ENCODE measurements at regions not wholly inside any gene's neighbourhood (a gene's known extent, or its start where the extent isn't known, plus 50 kb on each side); places are given as distances from the start of the nearest gene placed in this dataset.

DNA sequence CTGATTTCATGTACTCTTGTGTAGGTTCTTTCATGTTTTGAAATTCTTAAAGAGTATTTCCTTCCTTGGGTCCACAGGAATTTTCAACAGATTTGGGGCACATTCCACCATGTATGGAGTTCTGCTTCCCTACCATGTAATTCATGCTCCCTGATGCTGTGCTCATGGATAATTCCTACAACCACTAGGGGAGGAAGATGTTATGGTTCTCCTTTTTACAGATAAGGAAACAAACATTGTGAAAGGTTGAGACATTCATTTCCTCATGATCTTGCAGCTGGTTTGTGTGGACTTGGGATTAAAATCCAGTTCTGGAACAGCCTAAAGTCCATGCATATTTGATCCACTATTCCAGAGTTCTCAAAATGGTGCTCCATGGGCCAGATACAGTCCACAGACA, 174.9 kb upstream of the FRMD4B start:
- Histone ChIP-seq H3K4me3 (no peak overlapping the region), H3K27ac (no peak overlapping the region), H3K36me3 (no peaks in the 10 kb centered on the region), H3K9me3 (no peaks in the 10 kb centered on the region), H3K27me3 (no peaks in the 10 kb centered on the region), H3K4me1 (peaks cover 0 to 7% (median 0%) of the 10 kb centered on the region in 4 donors)
- TF ChIP-seq, protein P1, sequence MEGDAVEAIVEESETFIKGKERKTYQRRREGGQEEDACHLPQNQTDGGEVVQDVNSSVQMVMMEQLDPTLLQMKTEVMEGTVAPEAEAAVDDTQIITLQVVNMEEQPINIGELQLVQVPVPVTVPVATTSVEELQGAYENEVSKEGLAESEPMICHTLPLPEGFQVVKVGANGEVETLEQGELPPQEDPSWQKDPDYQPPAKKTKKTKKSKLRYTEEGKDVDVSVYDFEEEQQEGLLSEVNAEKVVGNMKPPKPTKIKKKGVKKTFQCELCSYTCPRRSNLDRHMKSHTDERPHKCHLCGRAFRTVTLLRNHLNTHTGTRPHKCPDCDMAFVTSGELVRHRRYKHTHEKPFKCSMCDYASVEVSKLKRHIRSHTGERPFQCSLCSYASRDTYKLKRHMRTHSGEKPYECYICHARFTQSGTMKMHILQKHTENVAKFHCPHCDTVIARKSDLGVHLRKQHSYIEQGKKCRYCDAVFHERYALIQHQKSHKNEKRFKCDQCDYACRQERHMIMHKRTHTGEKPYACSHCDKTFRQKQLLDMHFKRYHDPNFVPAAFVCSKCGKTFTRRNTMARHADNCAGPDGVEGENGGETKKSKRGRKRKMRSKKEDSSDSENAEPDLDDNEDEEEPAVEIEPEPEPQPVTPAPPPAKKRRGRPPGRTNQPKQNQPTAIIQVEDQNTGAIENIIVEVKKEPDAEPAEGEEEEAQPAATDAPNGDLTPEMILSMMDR (IDR thresholded peaks at IDR 0.05): peak in 1 of 2 experiments; percentile 22
- intact Hi-C loops (cut with DNase I; ENCODE audit: low total_unique reads): no loop called here
- DNase-seq: no peak

DNA sequence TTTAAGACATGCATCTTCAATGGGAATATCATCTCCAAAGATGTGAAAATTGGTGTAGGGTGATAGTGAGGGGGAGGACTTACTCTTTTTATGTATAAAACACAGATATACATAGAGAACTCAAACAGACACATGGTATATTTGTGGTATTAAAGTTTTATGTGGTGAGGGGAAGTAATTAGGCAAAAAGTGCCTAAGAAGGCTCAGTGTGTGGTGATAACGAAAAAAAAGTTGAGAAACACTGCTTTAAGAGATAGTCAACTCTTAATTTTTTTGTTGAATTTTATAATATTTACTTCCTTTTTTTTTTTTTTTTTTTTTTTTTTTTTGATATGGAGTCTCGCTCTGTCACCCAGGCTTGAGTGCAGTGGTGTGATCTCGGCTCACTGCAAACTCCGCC, 174.2 kb upstream of the FRMD4B start:
- intact Hi-C loops (cut with DNase I; ENCODE audit: low total_unique reads): no loop called here
- no peak for DNase-seq
- Histone ChIP-seq H3K4me1 (peaks cover 0 to 7% (median 0%) of the 10 kb centered on the region in 4 donors), H3K36me3 (no peaks in the 10 kb centered on the region), H3K27me3 (no peaks in the 10 kb centered on the region), H3K4me3 (no peak overlapping the region), H3K27ac (no peak overlapping the region), H3K9me3 (no peaks in the 10 kb centered on the region)
- TF ChIP-seq, protein P1 (IDR thresholded peaks at IDR 0.05): no peak

DNA sequence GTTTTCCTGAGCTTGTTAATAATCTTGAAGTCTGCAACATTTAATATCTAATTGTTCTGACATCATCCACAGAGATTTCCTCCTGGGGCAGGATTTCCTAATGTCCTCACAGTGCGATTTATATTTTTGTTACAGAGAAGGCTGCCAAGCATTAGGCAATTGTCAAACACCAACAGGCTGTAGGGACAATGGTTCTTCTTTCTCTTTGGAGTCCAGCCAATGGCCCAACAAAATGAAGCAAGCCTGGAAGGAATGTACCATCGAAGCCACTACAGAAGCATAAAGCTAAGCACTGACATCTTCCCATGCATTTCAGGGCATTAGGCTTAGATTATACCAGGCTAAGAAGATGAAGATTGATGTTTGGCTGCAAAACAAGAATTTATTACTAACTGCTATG, 173.0 kb upstream of the FRMD4B start:
- Histone ChIP-seq H3K27me3 (no peaks in the 10 kb centered on the region), H3K27ac (no peak overlapping the region), H3K36me3 (no peaks in the 10 kb centered on the region), H3K9me3 (no peaks in the 10 kb centered on the region), H3K4me3 (no peak overlapping the region), H3K4me1 (peaks cover 0 to 7% (median 0%) of the 10 kb centered on the region in 4 donors)
- TF ChIP-seq, protein P1 (IDR thresholded peaks at IDR 0.05): no peak
- peak; percentile 73 to 83 for DNase-seq
- intact Hi-C loops (cut with DNase I; ENCODE audit: low total_unique reads): no loop called here

DNA sequence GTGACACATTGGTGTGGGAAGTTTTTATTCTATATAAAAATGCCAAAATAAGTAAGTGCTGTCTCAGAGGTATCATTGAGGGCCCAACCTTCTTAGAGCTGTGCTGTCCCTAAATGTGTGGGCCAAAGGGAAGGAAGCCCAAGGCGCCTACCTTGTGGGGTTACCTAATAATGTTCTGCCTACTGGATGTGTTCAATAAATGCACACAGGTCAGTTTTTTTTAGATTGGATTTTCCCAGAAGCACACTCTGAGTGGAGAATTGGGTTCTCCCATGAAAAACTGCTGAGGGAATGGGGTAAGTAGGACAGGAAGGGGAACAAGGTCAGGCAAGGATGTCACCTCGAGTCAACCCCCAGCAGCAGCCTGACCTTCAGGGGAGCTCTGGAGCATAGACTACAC, 168.7 kb upstream of the FRMD4B start:
- Histone ChIP-seq H3K27me3 (no peaks in the 10 kb centered on the region), H3K27ac (no peak overlapping the region), H3K36me3 (no peaks in the 10 kb centered on the region), H3K4me1 (peaks cover 0 to 7% (median 0%) of the 10 kb centered on the region in 4 donors), H3K4me3 (no peak overlapping the region), H3K9me3 (no peaks in the 10 kb centered on the region)
- TF ChIP-seq, protein P1 (IDR thresholded peaks at IDR 0.05): no peak
- DNase-seq: no peak
- intact Hi-C loops (cut with DNase I; ENCODE audit: low total_unique reads): no loop called here

DNA sequence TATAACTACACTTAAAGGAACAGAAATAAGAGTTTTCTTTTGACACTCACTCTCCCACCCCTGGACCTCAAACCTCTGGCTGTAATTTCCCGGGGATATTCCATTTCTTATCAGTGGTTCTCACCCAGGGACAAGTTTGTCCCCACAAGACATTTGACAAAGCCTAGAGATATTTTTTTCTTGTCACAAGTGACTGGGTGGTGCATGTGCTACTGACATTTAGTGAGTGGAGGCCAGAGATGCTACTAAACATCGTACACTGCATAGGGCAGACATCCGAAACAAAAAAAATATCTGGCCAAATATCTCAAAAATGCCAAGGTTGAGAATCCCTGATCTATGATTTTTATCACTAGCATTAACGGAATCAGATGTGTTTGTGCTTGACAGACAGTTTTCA, 168.0 kb upstream of the FRMD4B start:
- Histone ChIP-seq H3K9me3 (no peaks in the 10 kb centered on the region), H3K4me1 (peaks cover 0 to under 1% (median 0%) of the 10 kb centered on the region in 4 donors), H3K36me3 (no peaks in the 10 kb centered on the region), H3K27me3 (no peaks in the 10 kb centered on the region), H3K4me3 (no peak overlapping the region), H3K27ac (no peak overlapping the region)
- DNase-seq: no peak
- TF ChIP-seq, protein P1 (IDR thresholded peaks at IDR 0.05): no peak
- intact Hi-C loops (cut with DNase I; ENCODE audit: low total_unique reads): no loop called here

DNA sequence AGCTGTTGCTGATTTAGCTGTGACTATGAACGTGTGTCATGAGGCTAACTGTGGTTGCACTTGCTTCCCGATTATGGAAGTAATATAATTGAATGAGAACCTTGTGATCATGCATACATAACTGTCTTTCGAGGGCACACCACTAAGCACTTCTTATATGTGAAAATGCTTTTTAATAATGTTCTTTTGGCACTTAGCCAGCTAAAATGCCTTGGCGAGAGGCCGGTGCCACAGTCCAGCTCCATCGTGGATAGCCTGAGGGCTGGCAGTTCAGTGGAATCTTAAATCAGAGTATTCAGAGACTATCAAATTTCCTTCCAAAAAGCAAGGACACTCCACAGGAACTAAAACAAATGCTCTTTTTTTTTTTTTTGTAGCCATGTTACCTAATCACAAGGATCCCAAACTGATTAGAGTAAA, 161.6 kb upstream of the FRMD4B start:
- intact Hi-C loops (cut with DNase I; ENCODE audit: low total_unique reads): no loop called here
- Histone ChIP-seq H3K36me3 (no peaks in the 10 kb centered on the region), H3K27me3 (peaks cover 0 to 14% of the 10 kb centered on the region in 2 donors), H3K4me1 (peaks cover 0 to 5% (median 3%) of the 10 kb centered on the region in 4 donors), H3K4me3 (no peak overlapping the region), H3K9me3 (no peaks in the 10 kb centered on the region), H3K27ac (no peak overlapping the region)
- DNase-seq: no peak
- TF ChIP-seq, protein P1 (IDR thresholded peaks at IDR 0.05): no peak

Measured in tibial artery (tissue), 4 donors.